ENCODE measurements at regions not wholly inside any gene's neighbourhood (a gene's known extent, or its start where the extent isn't known, plus 50 kb on each side); places are given as distances from the start of the nearest gene placed in this dataset.

GRCh38 chr18:40769786-40770185 is 1185.2 kb upstream of the PIK3C3 start:
- H3K4me3 Mint-ChIP-seq (ENCODE audit: unreplicated experiment) = no peak overlapping the region
- H3K9me3 Mint-ChIP-seq (ENCODE audit: unreplicated experiment) = no peaks in the 10 kb centered on the region
- DNase-seq (ENCODE audit: unreplicated experiment) = peak; percentile 4
- H3K4me1 Mint-ChIP-seq (ENCODE audit: insufficient read depth, unreplicated experiment) = no peaks in the 10 kb centered on the region
- intact Hi-C loops (cut with micrococcal nuclease) = no loop called here
- H3K27ac Mint-ChIP-seq (ENCODE audit: low read depth, unreplicated experiment) = no peak overlapping the region
- no TSS peak for BruUV-seq (replicated peaks)
- POLR2A ChIA-PET = no interaction called here
- no peaks in the 10 kb centered on the region for H3K36me3 Mint-ChIP-seq (ENCODE audit: insufficient read depth, unreplicated experiment)
- CTCF ChIA-PET = no interaction called here
- no peak for TF ChIP-seq CTCF (IDR thresholded peaks at IDR 0.05; ENCODE audit: unreplicated experiment)
- H3K27me3 Mint-ChIP-seq (ENCODE audit: insufficient read depth, unreplicated experiment) = no peaks in the 10 kb centered on the region

- H3K4me1 Mint-ChIP-seq (ENCODE audit: insufficient read depth, unreplicated experiment) = no peaks in the 10 kb centered on the region
- H3K4me3 Mint-ChIP-seq (ENCODE audit: unreplicated experiment) = no peak overlapping the region
- no peak for DNase-seq (ENCODE audit: unreplicated experiment)
- ChIA-PET CTCF (no interaction called here), POLR2A (no interaction called here)
- TF ChIP-seq CTCF (IDR thresholded peaks at IDR 0.05; ENCODE audit: unreplicated experiment) = no peak
- intact Hi-C loops (cut with micrococcal nuclease) = no loop called here
- no peaks in the 10 kb centered on the region for H3K36me3 Mint-ChIP-seq (ENCODE audit: insufficient read depth, unreplicated experiment)
- no TSS peak for BruUV-seq (replicated peaks)
- no peaks in the 10 kb centered on the region for H3K27me3 Mint-ChIP-seq (ENCODE audit: insufficient read depth, unreplicated experiment)
- H3K27ac Mint-ChIP-seq (ENCODE audit: low read depth, unreplicated experiment) = no peak overlapping the region
- peaks cover 8% of the 10 kb centered on the region for H3K9me3 Mint-ChIP-seq (ENCODE audit: unreplicated experiment)
Observed at GRCh38 chr18:40760251-40760650, 1194.8 kb upstream of the PIK3C3 start.

- Mint-ChIP-seq H3K9me3 (ENCODE audit: unreplicated experiment) (peaks cover 8% of the 10 kb centered on the region), H3K36me3 (ENCODE audit: insufficient read depth, unreplicated experiment) (no peaks in the 10 kb centered on the region), H3K4me3 (ENCODE audit: unreplicated experiment) (no peak overlapping the region), H3K27me3 (ENCODE audit: insufficient read depth, unreplicated experiment) (no peaks in the 10 kb centered on the region), H3K27ac (ENCODE audit: low read depth, unreplicated experiment) (no peak overlapping the region), H3K4me1 (ENCODE audit: insufficient read depth, unreplicated experiment) (no peaks in the 10 kb centered on the region)
- intact Hi-C loops (cut with micrococcal nuclease) = no loop called here
- no peak for DNase-seq (ENCODE audit: unreplicated experiment)
- ChIA-PET POLR2A (no interaction called here), CTCF (no interaction called here)
- TF ChIP-seq CTCF (IDR thresholded peaks at IDR 0.05; ENCODE audit: unreplicated experiment) = no peak
- BruUV-seq (replicated peaks) = no TSS peak
Observed at GRCh38 chr18:40754477-40754876, 1200.6 kb upstream of the PIK3C3 start.

GRCh38 chr18:40752316-40752715 is 1202.7 kb upstream of the PIK3C3 start:
- H3K4me1 Mint-ChIP-seq (ENCODE audit: insufficient read depth, unreplicated experiment) = no peaks in the 10 kb centered on the region
- no peaks in the 10 kb centered on the region for H3K27me3 Mint-ChIP-seq (ENCODE audit: insufficient read depth, unreplicated experiment)
- intact Hi-C loops (cut with micrococcal nuclease) = no loop called here
- ChIA-PET POLR2A (no interaction called here), CTCF (no interaction called here)
- H3K9me3 Mint-ChIP-seq (ENCODE audit: unreplicated experiment) = peaks cover 8% of the 10 kb centered on the region
- TF ChIP-seq CTCF (IDR thresholded peaks at IDR 0.05; ENCODE audit: unreplicated experiment) = no peak
- no peak overlapping the region for H3K27ac Mint-ChIP-seq (ENCODE audit: low read depth, unreplicated experiment)
- H3K4me3 Mint-ChIP-seq (ENCODE audit: unreplicated experiment) = no peak overlapping the region
- DNase-seq (ENCODE audit: unreplicated experiment) = no peak
- no TSS peak for BruUV-seq (replicated peaks)
- no peaks in the 10 kb centered on the region for H3K36me3 Mint-ChIP-seq (ENCODE audit: insufficient read depth, unreplicated experiment)

All from MCF 10A (cell line).